Liver (tissue), 8 donors: ENCODE measurements at regions not wholly inside any gene's neighbourhood (a gene's known extent, or its start where the extent isn't known, plus 50 kb on each side); places are given as distances from the start of the nearest gene placed in this dataset.

Experiments
- DNase-seq: peaks from one replicate; pipeline ENCODE4 v3.0.0-alpha.2; 2017; ENCODE audit warnings: low spot score
- H3K27ac ChIP-seq, 2 donors: one replicate each; pipeline ENCODE4 v1.7.0; 2013; ENCODE audit warnings: inconsistent platforms in 2 of 2, low read length in 2 of 2, control low read depth in 1 of 2, low read depth in 1 of 2, mild to moderate bottlenecking in 1 of 2
- H3K27me3 ChIP-seq, 4 donors: one replicate each; pipeline versions ENCODE4 v1.6.1 to v1.7.0; 2013; ENCODE audit warnings: low read length in 3 of 4, inconsistent platforms in 1 of 4, mild to moderate bottlenecking in 1 of 4, moderate library complexity in 1 of 4; ENCODE audit not compliant: control insufficient read depth in 4 of 4, insufficient read depth in 4 of 4
- H3K36me3 ChIP-seq, 4 donors: one replicate each; pipeline versions ENCODE4 v1.6.1 to v1.7.0; 2013; ENCODE audit warnings: low read length in 3 of 4, mild to moderate bottlenecking in 3 of 4, low read depth in 1 of 4, moderate library complexity in 1 of 4; ENCODE audit not compliant: control insufficient read depth in 4 of 4, insufficient read depth in 3 of 4
- H3K4me1 ChIP-seq, 4 donors: one replicate each; pipeline versions ENCODE4 v1.6.1 to v1.7.0; 2013; ENCODE audit warnings: low read length in 3 of 4, mild to moderate bottlenecking in 3 of 4, moderate library complexity in 1 of 4; ENCODE audit not compliant: control insufficient read depth in 4 of 4, insufficient read depth in 4 of 4
- H3K4me3 ChIP-seq, 3 donors: one replicate each; pipeline versions ENCODE4 v1.6.1 to v1.7.0; 2013; ENCODE audit warnings: low read length in 3 of 3, control low read depth in 1 of 3, low read depth in 1 of 3, mild to moderate bottlenecking in 1 of 3
- H3K9ac ChIP-seq, 2 donors: one replicate each; pipeline ENCODE4 v1.7.0; 2013; ENCODE audit warnings: low read length in 2 of 2, mild to moderate bottlenecking in 2 of 2, moderate library complexity in 2 of 2, control low read depth in 1 of 2, low read depth in 1 of 2
- H3K9me3 ChIP-seq, 4 donors: one replicate each; pipeline versions ENCODE4 v1.6.1 to v1.7.0; 2013; ENCODE audit warnings: low read length in 3 of 4; ENCODE audit not compliant: control insufficient read depth in 4 of 4
- CTCF ChIP-seq: fragments of 150-350 bp; IDR thresholded peaks from 2 replicates; pipeline ENCODE4 v1.5.1; 2017; ENCODE audit warnings: improper control_type of control experiment, low read depth, low read length; ENCODE audit not compliant: missing input control
- EGR1 ChIP-seq, 2 donors: IDR thresholded peaks; 2 replicates each; pipeline ENCODE4 v1.6.1; 2016 to 2018; ENCODE audit warnings: antibody characterized with exemption in 2 of 2, low read depth in 2 of 2
- FOXA1 ChIP-seq: IDR thresholded peaks from 2 replicates; pipeline ENCODE4 v1.6.1; 2016; ENCODE audit warnings: antibody characterized with exemption
- FOXA2 ChIP-seq: IDR thresholded peaks from 2 replicates; pipeline ENCODE4 v1.6.1; 2016; ENCODE audit warnings: antibody characterized with exemption
- HNF4G ChIP-seq: IDR thresholded peaks from 2 replicates; pipeline ENCODE4 v1.6.1; 2016; ENCODE audit warnings: antibody characterized with exemption
- JUND ChIP-seq, 2 donors: IDR thresholded peaks; 2 replicates each; pipeline ENCODE4 v1.6.1; 2016; ENCODE audit warnings: antibody characterized with exemption in 2 of 2
- RAD21 ChIP-seq, 2 donors: IDR thresholded peaks; 2 replicates each; pipeline ENCODE4 v1.6.1; 2016; ENCODE audit warnings: antibody characterized with exemption in 2 of 2, mild to moderate bottlenecking in 2 of 2
- RXRA ChIP-seq, 2 donors: IDR thresholded peaks; 2 replicates each; pipeline ENCODE4 v1.6.1; 2017 to 2018; ENCODE audit warnings: antibody characterized with exemption in 2 of 2, mild to moderate bottlenecking in 1 of 2
- SP1 ChIP-seq: IDR thresholded peaks from 2 replicates; pipeline ENCODE4 v1.6.1; 2018; ENCODE audit warnings: antibody characterized with exemption, mild to moderate bottlenecking
- YY1 ChIP-seq: IDR thresholded peaks from 2 replicates; pipeline ENCODE4 v1.6.1; 2016; ENCODE audit warnings: antibody characterized with exemption, mild to moderate bottlenecking
- WGBS: extraction: QIAGEN DNeasy Blood & Tissue Kit; methylation state at CpG from one replicate; pipeline ENCODE4 v1.1.7; 2013; 5-methylcytosine and 5-hydroxymethylcytosine counted together
- TF ChIP-seq, protein P1 (sequence below): IDR thresholded peaks from 2 replicates; pipeline ENCODE4 v1.6.1; 2016; ENCODE audit warnings: antibody characterized with exemption, mild to moderate bottlenecking
- donor health status: healthy.
- donor health status: healthy.
- donor health status: healthy.
- donor health status: healthy.
- donor health status: healthy.

DNA sequence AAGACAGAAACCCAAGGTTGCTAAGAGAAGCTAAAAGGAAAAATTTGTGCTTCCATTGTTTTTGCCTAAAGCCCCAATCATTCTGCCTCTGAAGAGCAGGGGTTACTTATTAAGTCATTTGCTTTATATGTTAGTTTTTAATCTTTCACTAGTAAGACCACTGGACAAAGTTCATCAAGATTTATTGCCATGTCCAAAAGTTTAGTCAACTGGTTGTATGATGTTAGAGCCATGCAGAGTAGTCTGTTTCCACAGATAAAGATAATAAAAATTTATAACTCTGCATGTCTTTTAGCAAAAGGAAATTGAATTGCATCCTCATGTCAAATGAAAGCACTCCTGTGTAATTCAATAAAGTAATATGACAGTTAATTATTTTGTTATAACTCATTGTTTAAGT is 75.8 kb upstream of the PRKG2 start:
- no peaks in the 10 kb centered on the region for H3K9me3 ChIP-seq
- H3K36me3 ChIP-seq = no peaks in the 10 kb centered on the region
- TF ChIP-seq FOXA1 (no peak), FOXA2 (no peak), SP1 (no peak), RXRA (IDR thresholded peaks at IDR 0.05) (no peak)
- no peak for DNase-seq
- no peaks in the 10 kb centered on the region for H3K27me3 ChIP-seq
- H3K4me3 ChIP-seq = no peak overlapping the region
- H3K27ac ChIP-seq = no peak overlapping the region
- no peak overlapping the region for H3K9ac ChIP-seq
- no peaks in the 10 kb centered on the region for H3K4me1 ChIP-seq

- Histone ChIP-seq H3K27me3 (no peaks in the 10 kb centered on the region), H3K36me3 (no peaks in the 10 kb centered on the region), H3K27ac (no peak overlapping the region), H3K4me3 (no peak overlapping the region), H3K4me1 (no peaks in the 10 kb centered on the region), H3K9ac (no peak overlapping the region), H3K9me3 (no peaks in the 10 kb centered on the region)
- no peak for DNase-seq
- TF ChIP-seq FOXA1 (no peak), JUND (IDR thresholded peaks at IDR 0.05) (no peak), EGR1 (IDR thresholded peaks at IDR 0.05; ENCODE audit: low read depth in 2 of 2) (no peak)
- TF ChIP-seq, protein P1, sequence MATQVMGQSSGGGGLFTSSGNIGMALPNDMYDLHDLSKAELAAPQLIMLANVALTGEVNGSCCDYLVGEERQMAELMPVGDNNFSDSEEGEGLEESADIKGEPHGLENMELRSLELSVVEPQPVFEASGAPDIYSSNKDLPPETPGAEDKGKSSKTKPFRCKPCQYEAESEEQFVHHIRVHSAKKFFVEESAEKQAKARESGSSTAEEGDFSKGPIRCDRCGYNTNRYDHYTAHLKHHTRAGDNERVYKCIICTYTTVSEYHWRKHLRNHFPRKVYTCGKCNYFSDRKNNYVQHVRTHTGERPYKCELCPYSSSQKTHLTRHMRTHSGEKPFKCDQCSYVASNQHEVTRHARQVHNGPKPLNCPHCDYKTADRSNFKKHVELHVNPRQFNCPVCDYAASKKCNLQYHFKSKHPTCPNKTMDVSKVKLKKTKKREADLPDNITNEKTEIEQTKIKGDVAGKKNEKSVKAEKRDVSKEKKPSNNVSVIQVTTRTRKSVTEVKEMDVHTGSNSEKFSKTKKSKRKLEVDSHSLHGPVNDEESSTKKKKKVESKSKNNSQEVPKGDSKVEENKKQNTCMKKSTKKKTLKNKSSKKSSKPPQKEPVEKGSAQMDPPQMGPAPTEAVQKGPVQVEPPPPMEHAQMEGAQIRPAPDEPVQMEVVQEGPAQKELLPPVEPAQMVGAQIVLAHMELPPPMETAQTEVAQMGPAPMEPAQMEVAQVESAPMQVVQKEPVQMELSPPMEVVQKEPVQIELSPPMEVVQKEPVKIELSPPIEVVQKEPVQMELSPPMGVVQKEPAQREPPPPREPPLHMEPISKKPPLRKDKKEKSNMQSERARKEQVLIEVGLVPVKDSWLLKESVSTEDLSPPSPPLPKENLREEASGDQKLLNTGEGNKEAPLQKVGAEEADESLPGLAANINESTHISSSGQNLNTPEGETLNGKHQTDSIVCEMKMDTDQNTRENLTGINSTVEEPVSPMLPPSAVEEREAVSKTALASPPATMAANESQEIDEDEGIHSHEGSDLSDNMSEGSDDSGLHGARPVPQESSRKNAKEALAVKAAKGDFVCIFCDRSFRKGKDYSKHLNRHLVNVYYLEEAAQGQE = no peak
Observed at GRCh38 chr4:81287101-81287500, 72.1 kb upstream of the PRKG2 start.

- H3K27me3 ChIP-seq = no peaks in the 10 kb centered on the region
- H3K9me3 ChIP-seq = no peaks in the 10 kb centered on the region
- WGBS = 75% methylated on average over 3 of the region's 3 CpGs
- no peak overlapping the region for H3K9ac ChIP-seq
- DNase-seq = no peak
- no peak overlapping the region for H3K4me3 ChIP-seq
- TF ChIP-seq YY1 (no peak), RAD21 (IDR thresholded peaks at IDR 0.05) (no peak), JUND (IDR thresholded peaks at IDR 0.05) (no peak)
- no peaks in the 10 kb centered on the region for H3K4me1 ChIP-seq
- H3K27ac ChIP-seq = no peak overlapping the region
- H3K36me3 ChIP-seq = no peaks in the 10 kb centered on the region
Observed at GRCh38 chr4:81282131-81282530, 67.1 kb upstream of the PRKG2 start.

DNA sequence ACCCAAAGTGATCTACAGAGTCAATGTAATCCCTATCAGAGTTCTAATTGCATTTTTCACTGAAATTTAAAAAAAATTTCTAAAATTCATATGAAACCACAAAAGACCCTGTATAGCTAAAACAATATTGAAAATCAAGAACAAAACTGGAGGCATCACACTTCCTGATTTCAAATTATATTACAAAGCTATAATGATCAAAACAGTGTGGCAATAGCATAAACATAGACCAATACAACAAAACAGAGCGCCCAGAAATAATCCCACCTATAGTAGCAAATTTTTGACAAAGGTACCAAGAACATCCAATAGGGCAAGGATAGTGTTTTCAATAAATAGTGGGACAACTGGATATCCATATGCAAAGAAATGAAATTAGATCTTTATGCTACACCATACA is 59.4 kb upstream of the PRKG2 start:
- Histone ChIP-seq H3K9me3 (peaks cover 0 to 8% (median 0%) of the 10 kb centered on the region in 4 donors), H3K4me1 (no peaks in the 10 kb centered on the region), H3K9ac (no peak overlapping the region), H3K27ac (no peak overlapping the region), H3K27me3 (no peaks in the 10 kb centered on the region), H3K36me3 (no peaks in the 10 kb centered on the region), H3K4me3 (no peak overlapping the region)
- no peak for TF ChIP-seq HNF4G
- no peak for TF ChIP-seq CTCF
- TF ChIP-seq EGR1 (IDR thresholded peaks at IDR 0.05; ENCODE audit: low read depth in 2 of 2) = no peak
- TF ChIP-seq, protein P1 = no peak
- no peak for TF ChIP-seq JUND (IDR thresholded peaks at IDR 0.05)
- DNase-seq = no peak
- 88% methylated on average over 1 of the region's 1 CpG for WGBS
